Common myeloid progenitor, CD34-positive (primary cell): ENCODE measurements at regions not wholly inside any gene's neighbourhood (a gene's known extent, or its start where the extent isn't known, plus 50 kb on each side); places are given as distances from the start of the nearest gene placed in this dataset.

Source experiments
- CTCF ChIA-PET: fragments of 350-600 bp; sonication (Branson Sonifier 250); formaldehyde crosslinking; loops from one replicate; lab custom pipeline; 2021; ENCODE audit warnings: antibody characterized with exemption; lab: Charles Lee
- POLR2A ChIA-PET: fragments of 350-600 bp; sonication (Branson Sonifier 250); formaldehyde crosslinking; loops from one replicate; lab custom pipeline; 2021; ENCODE audit warnings: antibody characterized with exemption; lab: Charles Lee
- DNase-seq, 3 donors: peaks; one replicate each; pipeline versions ENCODE4 v3.0.0 to v3.0.0-alpha.2; 2013
- H3K27ac ChIP-seq, 2 experiments: 1 replicate in 1 of 2; 2 replicates in 1 of 2; pipeline ENCODE4 v1.7.0; 2013; ENCODE audit warnings: inconsistent platforms in 2 of 2, low read length in 2 of 2, mild to moderate bottlenecking in 2 of 2, low read depth in 1 of 2, moderate library complexity in 1 of 2; ENCODE audit not compliant: severe bottlenecking in 2 of 2, insufficient read depth in 1 of 2, poor library complexity in 1 of 2
- H3K27me3 ChIP-seq, 5 experiments: replicated peaks in 2 of 5; 1 replicate in 3 of 5; 2 replicates in 2 of 5; pipeline versions ENCODE4 v1.6.1 to v1.7.0; 2013; ENCODE audit warnings: low read length in 4 of 5, mild to moderate bottlenecking in 2 of 5, moderate library complexity in 2 of 5, inconsistent platforms in 1 of 5; ENCODE audit not compliant: insufficient read depth in 5 of 5, control insufficient read depth in 4 of 5
- H3K36me3 ChIP-seq, 4 experiments: 1 replicate in 2 of 4; 2 replicates in 2 of 4; pipeline versions ENCODE4 v1.6.1 to v1.7.0; 2013; ENCODE audit warnings: low read length in 3 of 4, control low read depth in 1 of 4, mild to moderate bottlenecking in 1 of 4; ENCODE audit not compliant: control insufficient read depth in 4 of 4, insufficient read depth in 4 of 4
- H3K4me1 ChIP-seq, 4 experiments: 1 replicate in 3 of 4; 2 replicates in 1 of 4; pipeline versions ENCODE4 v1.6.1 to v1.7.1; 2013; ENCODE audit warnings: low read length in 3 of 4, mild to moderate bottlenecking in 3 of 4, control low read depth in 1 of 4, inconsistent platforms in 1 of 4, moderate library complexity in 1 of 4; ENCODE audit not compliant: control insufficient read depth in 4 of 4, insufficient read depth in 4 of 4; ENCODE audit errors: control extremely low read depth in 1 of 4
- H3K4me3 ChIP-seq, 7 experiments: 1 replicate in 4 of 7; 2 replicates in 3 of 7; pipeline versions ENCODE4 v1.5.1 to v1.7.0; 2013; ENCODE audit warnings: mild to moderate bottlenecking in 7 of 7, low read length in 6 of 7, moderate library complexity in 6 of 7, inconsistent platforms in 2 of 7, low read depth in 2 of 7, control low read depth in 1 of 7; ENCODE audit not compliant: insufficient read depth in 4 of 7, control insufficient read depth in 1 of 7; ENCODE audit errors: extremely low read depth in 1 of 7
- H3K9me3 ChIP-seq, 5 experiments: 1 replicate in 4 of 5; 2 replicates in 1 of 5; pipeline versions ENCODE4 v1.6.1 to v1.7.1; 2013; ENCODE audit warnings: low read length in 4 of 5, mild to moderate bottlenecking in 2 of 5, inconsistent platforms in 1 of 5, low read depth in 1 of 5, moderate library complexity in 1 of 5; ENCODE audit not compliant: control insufficient read depth in 4 of 5, insufficient read depth in 2 of 5; ENCODE audit errors: control extremely low read depth in 1 of 5
- WGBS: methylation state at CpG from one replicate; pipeline ENCODE4 v1.1.5; 2013; ENCODE audit not compliant: insufficient coverage; 5-methylcytosine and 5-hydroxymethylcytosine counted together

GRCh38 chr7:96388166-96388565 is 66.3 kb upstream of the SLC25A13 start:
- no peak overlapping the region for H3K27ac ChIP-seq
- no peaks in the 10 kb centered on the region for H3K27me3 ChIP-seq
- peak in 1 of 3 donors; percentile 3 for DNase-seq
- no peaks in the 10 kb centered on the region for H3K4me1 ChIP-seq
- no peak overlapping the region for H3K4me3 ChIP-seq
- POLR2A ChIA-PET = no interaction called here
- WGBS = no CpG with 5 or more reads among the region's 2 CpGs
- no peaks in the 10 kb centered on the region for H3K36me3 ChIP-seq
- CTCF ChIA-PET = no interaction called here
- no peaks in the 10 kb centered on the region for H3K9me3 ChIP-seq

GRCh38 chr7:96380111-96380512 is 58.2 kb upstream of the SLC25A13 start:
- 22% methylated on average over 3 of the region's 5 CpGs for WGBS
- POLR2A ChIA-PET = no interaction called here
- Histone ChIP-seq H3K36me3 (no peaks in the 10 kb centered on the region), H3K27ac (no peak overlapping the region), H3K9me3 (no peaks in the 10 kb centered on the region), H3K4me3 (no peak overlapping the region), H3K4me1 (no peaks in the 10 kb centered on the region), H3K27me3 (no peaks in the 10 kb centered on the region)
- CTCF ChIA-PET = no interaction called here
- DNase-seq = no peak

GRCh38 chr7:96377399-96377798 is 55.5 kb upstream of the SLC25A13 start:
- no peaks in the 10 kb centered on the region for H3K4me1 ChIP-seq
- no peaks in the 10 kb centered on the region for H3K9me3 ChIP-seq
- no peak for DNase-seq
- no peaks in the 10 kb centered on the region for H3K27me3 ChIP-seq
- ChIA-PET POLR2A (no interaction called here), CTCF (no interaction called here)
- H3K36me3 ChIP-seq = no peaks in the 10 kb centered on the region
- H3K27ac ChIP-seq = no peak overlapping the region
- no peak overlapping the region for H3K4me3 ChIP-seq
